PFSK-1 (cell line): ENCODE measurements at regions not wholly inside any gene's neighbourhood (a gene's known extent, or its start where the extent isn't known, plus 50 kb on each side); places are given as distances from the start of the nearest gene placed in this dataset.

Experiments
- POLR2AphosphoS5 ChIP-seq: IDR thresholded peaks from 2 replicates; pipeline ENCODE4 v1.6.1; 2012; ENCODE audit warnings: low read depth, mild to moderate bottlenecking, control low read depth, low read length, moderate library complexity
- SIN3A ChIP-seq: IDR thresholded peaks from 2 replicates; pipeline ENCODE4 v1.6.1; 2012; ENCODE audit warnings: mild to moderate bottlenecking, low read length, moderate library complexity, borderline replicate concordance; ENCODE audit not compliant: insufficient read depth
- TF ChIP-seq, protein P1 (sequence below), 2 experiments: IDR thresholded peaks; 2 replicates each; pipeline versions ENCODE4 v1.6.1 to v1.8.0; 2011 to 2012; ENCODE audit warnings: low read depth in 2 of 2, low read length in 2 of 2, control low read depth in 1 of 2, inconsistent platforms in 1 of 2, mild to moderate bottlenecking in 1 of 2, moderate library complexity in 1 of 2; ENCODE audit not compliant: insufficient read depth in 1 of 2

DNA sequence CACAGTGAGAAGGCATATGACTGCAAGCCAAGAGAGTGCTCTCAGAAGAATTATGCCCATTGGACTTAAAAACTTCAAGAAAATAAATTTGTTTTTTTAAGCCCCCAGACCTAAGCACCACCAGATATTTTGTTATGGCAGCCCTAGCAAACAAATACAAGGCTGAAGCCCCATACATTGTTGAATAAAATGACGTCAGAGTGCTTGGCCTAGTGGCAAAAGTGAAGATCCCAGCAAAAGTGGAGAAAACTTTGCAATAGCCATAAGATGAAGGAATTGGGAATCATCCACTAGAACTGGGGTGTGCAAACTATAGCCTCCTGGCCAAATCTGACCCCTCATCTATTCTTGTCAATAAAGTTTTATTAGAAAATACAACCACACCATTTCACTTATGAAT, 517.5 kb downstream of the IRS1 start:
- no peak for TF ChIP-seq POLR2AphosphoS5
- TF ChIP-seq, protein P1, sequence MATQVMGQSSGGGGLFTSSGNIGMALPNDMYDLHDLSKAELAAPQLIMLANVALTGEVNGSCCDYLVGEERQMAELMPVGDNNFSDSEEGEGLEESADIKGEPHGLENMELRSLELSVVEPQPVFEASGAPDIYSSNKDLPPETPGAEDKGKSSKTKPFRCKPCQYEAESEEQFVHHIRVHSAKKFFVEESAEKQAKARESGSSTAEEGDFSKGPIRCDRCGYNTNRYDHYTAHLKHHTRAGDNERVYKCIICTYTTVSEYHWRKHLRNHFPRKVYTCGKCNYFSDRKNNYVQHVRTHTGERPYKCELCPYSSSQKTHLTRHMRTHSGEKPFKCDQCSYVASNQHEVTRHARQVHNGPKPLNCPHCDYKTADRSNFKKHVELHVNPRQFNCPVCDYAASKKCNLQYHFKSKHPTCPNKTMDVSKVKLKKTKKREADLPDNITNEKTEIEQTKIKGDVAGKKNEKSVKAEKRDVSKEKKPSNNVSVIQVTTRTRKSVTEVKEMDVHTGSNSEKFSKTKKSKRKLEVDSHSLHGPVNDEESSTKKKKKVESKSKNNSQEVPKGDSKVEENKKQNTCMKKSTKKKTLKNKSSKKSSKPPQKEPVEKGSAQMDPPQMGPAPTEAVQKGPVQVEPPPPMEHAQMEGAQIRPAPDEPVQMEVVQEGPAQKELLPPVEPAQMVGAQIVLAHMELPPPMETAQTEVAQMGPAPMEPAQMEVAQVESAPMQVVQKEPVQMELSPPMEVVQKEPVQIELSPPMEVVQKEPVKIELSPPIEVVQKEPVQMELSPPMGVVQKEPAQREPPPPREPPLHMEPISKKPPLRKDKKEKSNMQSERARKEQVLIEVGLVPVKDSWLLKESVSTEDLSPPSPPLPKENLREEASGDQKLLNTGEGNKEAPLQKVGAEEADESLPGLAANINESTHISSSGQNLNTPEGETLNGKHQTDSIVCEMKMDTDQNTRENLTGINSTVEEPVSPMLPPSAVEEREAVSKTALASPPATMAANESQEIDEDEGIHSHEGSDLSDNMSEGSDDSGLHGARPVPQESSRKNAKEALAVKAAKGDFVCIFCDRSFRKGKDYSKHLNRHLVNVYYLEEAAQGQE (IDR thresholded peaks at IDR 0.05; ENCODE audit: insufficient read depth in 1 of 2, low read depth in 2 of 2, low read length in 2 of 2), result no peak
- no peak for TF ChIP-seq SIN3A
